Sigmoid colon (tissue), 6 donors: ENCODE measurements at regions not wholly inside any gene's neighbourhood (a gene's known extent, or its start where the extent isn't known, plus 50 kb on each side); places are given as distances from the start of the nearest gene placed in this dataset.

Experiments used
- DNase-seq: peaks from one replicate; pipeline ENCODE4 v3.0.0-alpha.2; 2019
- H3K27ac ChIP-seq, 4 donors: fragments of 200-600 bp; sonication (generic); one replicate each; pipeline ENCODE4 v1.5.1; 2016 to 2019; ENCODE audit warnings: mild to moderate bottlenecking in 1 of 4
- H3K27me3 ChIP-seq, 3 donors: fragments of 200-600 bp; sonication (generic); one replicate each; pipeline ENCODE4 v1.5.1; 2019; ENCODE audit warnings: mild to moderate bottlenecking in 1 of 3
- H3K36me3 ChIP-seq, 4 donors: fragments of 200-600 bp; sonication (generic); one replicate each; pipeline ENCODE4 v1.5.1; 2016 to 2019
- H3K4me1 ChIP-seq, 4 donors: fragments of 200-600 bp; sonication (generic); one replicate each; pipeline ENCODE4 v1.5.1; 2017 to 2019
- H3K4me3 ChIP-seq, 4 donors: fragments of 200-600 bp; sonication (generic); one replicate each; pipeline ENCODE4 v1.5.1; 2017 to 2019; ENCODE audit warnings: mild to moderate bottlenecking in 2 of 4, moderate library complexity in 1 of 4
- H3K9me3 ChIP-seq, 4 donors: fragments of 200-600 bp in 3 of 4; sonication (generic) in 3 of 4; one replicate each; pipeline versions ENCODE4 v1.5.1 to v1.6.1; 2013 to 2019
- CTCF ChIP-seq, 4 experiments: fragments of 450-650 bp in 3 of 4; fragments of 200-600 bp in 1 of 4; IDR thresholded peaks; one replicate each; pipeline ENCODE4 v1.5.1; 2016 to 2019; ENCODE audit warnings: antibody characterized with exemption in 4 of 4, mild to moderate bottlenecking in 3 of 4, moderate library complexity in 2 of 4
- EP300 ChIP-seq, 4 donors: sonication (generic); formaldehyde crosslinking; IDR thresholded peaks; one replicate each; pipeline ENCODE4 v1.6.1; 2017; ENCODE audit warnings: antibody characterized with exemption in 4 of 4
- POLR2A ChIP-seq, 2 donors: fragments of 450-650 bp; IDR thresholded peaks; one replicate each; pipeline ENCODE4 v1.6.1; 2016; ENCODE audit warnings: antibody characterized with exemption in 2 of 2, mild to moderate bottlenecking in 2 of 2, moderate library complexity in 2 of 2
- POLR2AphosphoS5 ChIP-seq, 4 donors: sonication (generic); formaldehyde crosslinking; IDR thresholded peaks; one replicate each; pipeline ENCODE4 v1.6.1; 2017; ENCODE audit warnings: antibody characterized with exemption in 4 of 4
- WGBS, 2 donors: extraction: QIAGEN DNeasy Blood & Tissue Kit; methylation state at CpG; one replicate each; pipeline ENCODE4 v1.1.7; 2013; 5-methylcytosine and 5-hydroxymethylcytosine counted together
- intact Hi-C: fragments of 100-400 bp; cut with DNase I; formaldehyde crosslinking; loops from one replicate; pipeline ENCODE4 v1.15.1; 2023
- donor health status: healthy with polysubstance abuse.
- donor health status: healthy.

- H3K9me3 ChIP-seq, result no peaks in the 10 kb centered on the region
- no peak for TF ChIP-seq EP300 (IDR thresholded peaks at IDR 0.05)
- no peak for TF ChIP-seq CTCF (IDR thresholded peaks at IDR 0.05)
- no peak for TF ChIP-seq POLR2A (IDR thresholded peaks at IDR 0.05)
- no peak for TF ChIP-seq POLR2AphosphoS5 (IDR thresholded peaks at IDR 0.05)
- no peaks in the 10 kb centered on the region for H3K27me3 ChIP-seq
- 75 to 78% methylated on average over 1 of the region's 1 CpG for WGBS, 2 donors
- H3K4me1 ChIP-seq, result peaks cover 0 to 7% (median 0%) of the 10 kb centered on the region in 4 donors
- H3K4me3 ChIP-seq, result no peak overlapping the region
- no peak for DNase-seq
- intact Hi-C loops, result no loop called here
- H3K36me3 ChIP-seq, result no peaks in the 10 kb centered on the region
- H3K27ac ChIP-seq, result no peak overlapping the region
These were observed 119.9 kb upstream of the RHOBTB1 start for GRCh38 chr10:61063901-61064300.

GRCh38 chr10:61063034-61063433, 119.0 kb upstream of the RHOBTB1 start:
- WGBS, 2 donors, result 73 to 74% methylated on average over 3 of the region's 3 CpGs
- Histone ChIP-seq H3K9me3 (no peaks in the 10 kb centered on the region), H3K27me3 (no peaks in the 10 kb centered on the region), H3K36me3 (no peaks in the 10 kb centered on the region), H3K27ac (no peak overlapping the region), H3K4me3 (no peak overlapping the region), H3K4me1 (peaks cover 0 to 7% (median 0%) of the 10 kb centered on the region in 4 donors)
- intact Hi-C loops, result no loop called here
- DNase-seq, result no peak
- TF ChIP-seq CTCF (IDR thresholded peaks at IDR 0.05), result no peak
- TF ChIP-seq EP300 (IDR thresholded peaks at IDR 0.05), result no peak
- no peak for TF ChIP-seq POLR2A (IDR thresholded peaks at IDR 0.05)
- no peak for TF ChIP-seq POLR2AphosphoS5 (IDR thresholded peaks at IDR 0.05)

- no peak for TF ChIP-seq POLR2A (IDR thresholded peaks at IDR 0.05)
- TF ChIP-seq CTCF (IDR thresholded peaks at IDR 0.05), result no peak
- TF ChIP-seq EP300 (IDR thresholded peaks at IDR 0.05), result no peak
- no peak for TF ChIP-seq POLR2AphosphoS5 (IDR thresholded peaks at IDR 0.05)
These were observed 118.0 kb upstream of the RHOBTB1 start for GRCh38 chr10:61061923-61062504.

GRCh38 chr10:61059636-61060035, 115.7 kb upstream of the RHOBTB1 start:
- Histone ChIP-seq H3K9me3 (no peaks in the 10 kb centered on the region), H3K4me3 (no peak overlapping the region), H3K4me1 (peaks cover 0 to 7% (median 0%) of the 10 kb centered on the region in 4 donors), H3K27me3 (no peaks in the 10 kb centered on the region), H3K27ac (no peak overlapping the region), H3K36me3 (no peaks in the 10 kb centered on the region)
- no peak for DNase-seq
- TF ChIP-seq EP300 (IDR thresholded peaks at IDR 0.05) (no peak), POLR2AphosphoS5 (IDR thresholded peaks at IDR 0.05) (no peak), POLR2A (IDR thresholded peaks at IDR 0.05) (no peak), CTCF (IDR thresholded peaks at IDR 0.05) (no peak)
- intact Hi-C loops, result no loop called here
- 84 to 88% methylated on average over 5 of the region's 5 CpGs for WGBS, 2 donors

More at GRCh38 chr10:61061923-61062504, 118.0 kb upstream of the RHOBTB1 start:
- Histone ChIP-seq H3K36me3 (no peaks in the 10 kb centered on the region), H3K27ac (no peak overlapping the region), H3K4me3 (no peak overlapping the region), H3K27me3 (no peaks in the 10 kb centered on the region), H3K4me1 (peaks cover 0 to 7% (median 0%) of the 10 kb centered on the region in 4 donors), H3K9me3 (no peaks in the 10 kb centered on the region)
- 72 to 75% methylated on average over 6 of the region's 6 CpGs for WGBS, 2 donors
- intact Hi-C loops, result no loop called here
- no peak for DNase-seq
